Dendritic cell treated with granulocyte-macrophage colony-stimulating factor and Interleukin-4, amounts not matched to agents 40 ng/mL and 50 ng/mL, for 4 days (primary cell): ENCODE measurements at regions not wholly inside any gene's neighbourhood (a gene's known extent, or its start where the extent isn't known, plus 50 kb on each side); places are given as distances from the start of the nearest gene placed in this dataset.
A peak's percentile ranks its signal among the peaks of the same experiment; 100 is the strongest.
"Not testable (repeated sequence)": the region's sequence is repeated elsewhere in the genome, so short reads cannot be mapped to it uniquely, and the experiment has no call there.

Source experiments
- H3K27ac Mint-ChIP-seq: one replicate; pipeline ENCODE4 v1.8.0; 2022; ENCODE audit warnings: mild to moderate bottlenecking, mixed read lengths
- H3K27me3 Mint-ChIP-seq: one replicate; pipeline ENCODE4 v1.8.0; 2022; ENCODE audit warnings: mild to moderate bottlenecking, mixed read lengths
- H3K36me3 Mint-ChIP-seq: one replicate; pipeline ENCODE4 v1.8.0; 2022; ENCODE audit warnings: low read depth, mixed read lengths
- H3K4me1 Mint-ChIP-seq: one replicate; pipeline ENCODE4 v1.8.0; 2022; ENCODE audit warnings: low read depth, mixed read lengths
- H3K4me3 Mint-ChIP-seq: one replicate; pipeline ENCODE4 v1.8.0; 2022; ENCODE audit warnings: mild to moderate bottlenecking, moderate library complexity, mixed read lengths
- H3K9me3 Mint-ChIP-seq: one replicate; pipeline ENCODE4 v1.8.0; 2022; ENCODE audit warnings: mixed read lengths
- intact Hi-C: fragments of 100-400 bp; cut with micrococcal nuclease; formaldehyde crosslinking; loops from one replicate; pipeline ENCODE4 v1.15.0; 2022

DNA sequence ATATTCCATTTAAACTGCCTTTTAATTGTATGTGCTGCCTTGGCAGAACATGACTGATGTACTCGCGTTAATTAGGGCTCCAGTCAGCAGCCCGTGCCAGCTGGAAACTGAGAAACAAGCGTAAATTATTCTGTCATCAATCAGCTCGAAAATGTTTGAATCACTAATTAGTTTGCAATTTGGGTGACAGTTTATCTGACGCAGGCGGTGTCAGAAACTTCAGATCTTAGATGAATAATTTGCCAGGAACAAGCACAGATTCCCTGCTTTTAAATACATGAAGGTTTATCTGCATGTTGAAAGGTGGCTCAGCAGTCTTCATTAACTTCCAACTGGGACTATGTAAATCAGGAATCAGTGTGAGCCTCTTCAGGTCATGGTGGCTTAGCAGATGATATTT is 176.0 kb upstream of the TLE4 start:
- intact Hi-C loops = no loop called here
- no peaks in the 10 kb centered on the region for H3K4me1 Mint-ChIP-seq
- no peaks in the 10 kb centered on the region for H3K9me3 Mint-ChIP-seq
- no peak overlapping the region for H3K27ac Mint-ChIP-seq
- H3K36me3 Mint-ChIP-seq = no peaks in the 10 kb centered on the region
- H3K4me3 Mint-ChIP-seq = no peak overlapping the region
- no peaks in the 10 kb centered on the region for H3K27me3 Mint-ChIP-seq

DNA sequence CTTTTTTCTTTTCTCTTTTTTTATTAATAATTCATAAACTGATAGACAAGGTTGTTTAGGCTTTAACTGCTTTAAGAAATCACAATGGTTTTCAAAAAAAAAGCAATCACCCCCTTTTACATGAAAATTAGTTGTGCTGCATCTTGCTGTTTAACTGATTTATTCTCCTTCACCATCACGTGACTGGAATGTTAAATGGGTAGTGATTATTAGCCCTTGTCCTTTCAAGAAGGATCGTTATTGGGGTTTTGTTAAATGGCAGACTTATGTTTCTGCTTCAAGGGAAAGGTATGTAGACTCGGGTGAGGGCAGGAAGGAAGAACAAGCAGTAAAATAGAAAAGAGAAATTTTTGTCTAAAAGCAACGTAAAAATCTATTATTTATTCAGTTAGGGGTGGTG is 175.6 kb upstream of the TLE4 start:
- no peak overlapping the region for H3K27ac Mint-ChIP-seq
- no peaks in the 10 kb centered on the region for H3K4me1 Mint-ChIP-seq
- H3K4me3 Mint-ChIP-seq = no peak overlapping the region
- H3K9me3 Mint-ChIP-seq = no peaks in the 10 kb centered on the region
- intact Hi-C loops = no loop called here
- no peaks in the 10 kb centered on the region for H3K36me3 Mint-ChIP-seq
- no peaks in the 10 kb centered on the region for H3K27me3 Mint-ChIP-seq

DNA sequence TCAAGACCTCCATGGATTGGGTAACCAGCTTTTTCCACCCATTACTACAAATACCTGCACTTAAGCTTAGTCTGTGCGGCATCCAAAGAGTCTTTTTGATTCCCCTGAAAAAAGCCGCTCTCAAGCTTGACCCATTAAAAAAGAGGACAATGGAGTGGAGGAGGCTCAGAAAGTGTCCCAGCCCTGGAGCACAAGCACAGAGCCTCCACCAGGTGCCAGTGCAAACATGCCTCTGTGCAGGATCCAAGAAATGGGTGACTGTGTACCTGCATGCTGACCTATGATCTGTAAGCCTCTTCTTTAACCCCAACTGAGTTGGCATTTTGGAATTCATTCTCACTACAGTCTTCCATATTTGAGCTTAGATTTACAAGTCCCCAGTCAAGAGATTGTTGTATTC is 168.3 kb upstream of the TLE4 start:
- H3K36me3 Mint-ChIP-seq = no peaks in the 10 kb centered on the region
- H3K9me3 Mint-ChIP-seq = no peaks in the 10 kb centered on the region
- H3K27me3 Mint-ChIP-seq = no peaks in the 10 kb centered on the region
- H3K27ac Mint-ChIP-seq = no peak overlapping the region
- H3K4me3 Mint-ChIP-seq = no peak overlapping the region
- no peaks in the 10 kb centered on the region for H3K4me1 Mint-ChIP-seq
- intact Hi-C loops = no loop called here

DNA sequence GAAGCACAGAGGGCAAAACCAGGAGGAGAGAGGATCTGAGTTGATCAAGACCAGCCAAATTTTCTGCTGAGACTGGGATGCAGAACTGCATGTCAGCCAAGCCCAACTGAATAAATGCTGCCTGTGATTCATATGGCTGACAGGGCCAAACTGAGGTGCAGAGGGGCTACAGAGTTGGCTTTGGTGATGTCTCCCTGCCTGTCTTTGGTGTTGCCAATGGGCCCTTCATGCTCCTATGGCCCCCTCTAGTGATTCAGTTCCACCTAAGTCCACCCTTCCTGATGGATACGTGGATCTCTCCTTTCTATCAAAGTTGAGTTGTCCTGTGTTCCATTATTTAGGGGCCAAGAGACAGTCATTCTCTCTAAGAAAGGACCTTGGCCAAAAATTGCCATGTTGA is 163.6 kb upstream of the TLE4 start:
- Mint-ChIP-seq H3K27ac (no peak overlapping the region), H3K9me3 (no peaks in the 10 kb centered on the region), H3K36me3 (no peaks in the 10 kb centered on the region), H3K27me3 (no peaks in the 10 kb centered on the region), H3K4me3 (no peak overlapping the region), H3K4me1 (no peaks in the 10 kb centered on the region)
- intact Hi-C loops = no loop called here

DNA sequence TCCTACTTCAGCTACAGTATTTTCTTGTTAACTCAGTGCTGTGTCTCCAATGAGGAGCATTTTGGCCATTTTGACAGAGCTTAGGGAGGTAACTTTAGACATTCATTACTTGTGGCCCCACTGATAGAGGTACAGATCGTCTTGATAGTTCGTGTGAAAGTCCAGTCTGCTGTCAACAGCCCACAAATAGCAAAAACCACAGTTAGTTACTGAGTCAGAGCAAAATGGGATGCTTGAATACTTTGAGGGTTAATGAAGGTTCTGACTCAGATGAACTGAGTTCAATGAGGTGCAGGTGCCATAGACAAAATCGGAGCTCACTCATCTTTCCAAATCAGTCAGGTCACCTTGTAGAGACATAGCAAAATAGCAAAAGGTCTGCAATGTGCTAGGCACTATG is 163.1 kb upstream of the TLE4 start:
- Mint-ChIP-seq H3K4me3 (no peak overlapping the region), H3K36me3 (no peaks in the 10 kb centered on the region), H3K9me3 (no peaks in the 10 kb centered on the region), H3K27ac (no peak overlapping the region), H3K27me3 (no peaks in the 10 kb centered on the region), H3K4me1 (no peaks in the 10 kb centered on the region)
- intact Hi-C loops = no loop called here

DNA sequence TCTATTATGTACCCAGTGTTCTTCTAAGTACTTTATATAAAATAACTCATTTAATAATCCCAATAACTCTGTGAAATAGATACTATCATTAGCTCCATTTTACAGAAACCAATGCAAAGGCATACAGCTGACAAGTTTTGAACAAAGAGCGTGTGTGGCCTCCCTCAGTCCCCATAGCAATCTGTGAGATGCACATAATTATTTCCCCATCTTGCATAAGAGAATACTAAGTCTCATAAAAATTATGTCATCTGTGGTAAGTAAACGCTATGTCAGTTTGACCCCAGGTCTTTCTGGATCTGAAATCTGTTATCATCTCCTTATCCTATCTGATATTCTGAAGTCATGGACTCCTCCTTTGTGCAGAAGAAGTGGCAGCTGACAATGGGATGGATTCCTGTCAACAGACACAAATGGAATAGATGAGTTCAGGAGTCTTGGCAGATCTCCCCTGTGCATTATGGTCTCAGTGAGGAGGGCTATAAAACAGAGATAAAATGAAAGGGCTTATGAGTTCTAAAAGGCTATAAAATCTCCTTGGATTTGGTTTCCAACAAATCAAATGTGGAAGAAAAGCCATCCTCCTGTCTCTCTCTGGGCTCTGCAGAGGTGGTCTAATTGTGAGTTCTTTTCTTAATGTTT is 162.5 kb upstream of the TLE4 start:
- no peaks in the 10 kb centered on the region for H3K4me1 Mint-ChIP-seq
- H3K27me3 Mint-ChIP-seq = no peaks in the 10 kb centered on the region
- no peak overlapping the region for H3K27ac Mint-ChIP-seq
- H3K36me3 Mint-ChIP-seq = no peaks in the 10 kb centered on the region
- intact Hi-C loops = no loop called here
- H3K9me3 Mint-ChIP-seq = no peaks in the 10 kb centered on the region
- H3K4me3 Mint-ChIP-seq = no peak overlapping the region

- no peaks in the 10 kb centered on the region for H3K4me1 Mint-ChIP-seq
- H3K4me3 Mint-ChIP-seq = no peak overlapping the region
- H3K9me3 Mint-ChIP-seq = peaks cover 35% of the 10 kb centered on the region
- no peaks in the 10 kb centered on the region for H3K36me3 Mint-ChIP-seq
- no peaks in the 10 kb centered on the region for H3K27me3 Mint-ChIP-seq
- intact Hi-C loops = no loop called here
- H3K27ac Mint-ChIP-seq = no peak overlapping the region
These were observed 145.9 kb upstream of the TLE4 start for GRCh38 chr9:79425840-79426239.

DNA sequence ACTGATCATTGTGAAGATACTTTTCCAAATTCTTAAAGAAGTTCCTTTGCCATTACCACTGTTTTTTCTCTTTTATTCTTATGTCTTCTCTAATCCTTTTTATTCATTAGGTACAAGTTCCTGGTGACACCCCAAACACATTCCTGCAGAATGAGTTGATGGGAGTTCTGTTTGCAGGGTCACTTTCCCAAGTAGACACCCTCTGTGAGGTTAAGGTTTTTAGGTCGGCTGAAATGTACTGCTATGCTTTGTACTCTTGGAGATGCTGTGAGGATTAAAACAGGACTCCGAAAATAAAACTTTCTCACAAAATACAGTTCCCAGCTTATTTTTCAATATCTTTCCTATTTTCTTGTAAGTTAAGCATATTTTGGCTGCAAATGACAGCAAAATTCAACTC is 143.3 kb upstream of the TLE4 start:
- intact Hi-C loops = no loop called here
- Mint-ChIP-seq H3K4me1 (no peaks in the 10 kb centered on the region), H3K36me3 (no peaks in the 10 kb centered on the region), H3K4me3 (no peak overlapping the region), H3K27me3 (no peaks in the 10 kb centered on the region), H3K27ac (no peak overlapping the region), H3K9me3 (peaks cover 33% of the 10 kb centered on the region)

- intact Hi-C loops = no loop called here
- Mint-ChIP-seq H3K27ac (no peak overlapping the region), H3K4me1 (no peaks in the 10 kb centered on the region), H3K9me3 (peaks cover 20% of the 10 kb centered on the region), H3K4me3 (no peak overlapping the region), H3K27me3 (no peaks in the 10 kb centered on the region), H3K36me3 (no peaks in the 10 kb centered on the region)
These were observed 141.1 kb upstream of the TLE4 start for GRCh38 chr9:79430619-79431018.

DNA sequence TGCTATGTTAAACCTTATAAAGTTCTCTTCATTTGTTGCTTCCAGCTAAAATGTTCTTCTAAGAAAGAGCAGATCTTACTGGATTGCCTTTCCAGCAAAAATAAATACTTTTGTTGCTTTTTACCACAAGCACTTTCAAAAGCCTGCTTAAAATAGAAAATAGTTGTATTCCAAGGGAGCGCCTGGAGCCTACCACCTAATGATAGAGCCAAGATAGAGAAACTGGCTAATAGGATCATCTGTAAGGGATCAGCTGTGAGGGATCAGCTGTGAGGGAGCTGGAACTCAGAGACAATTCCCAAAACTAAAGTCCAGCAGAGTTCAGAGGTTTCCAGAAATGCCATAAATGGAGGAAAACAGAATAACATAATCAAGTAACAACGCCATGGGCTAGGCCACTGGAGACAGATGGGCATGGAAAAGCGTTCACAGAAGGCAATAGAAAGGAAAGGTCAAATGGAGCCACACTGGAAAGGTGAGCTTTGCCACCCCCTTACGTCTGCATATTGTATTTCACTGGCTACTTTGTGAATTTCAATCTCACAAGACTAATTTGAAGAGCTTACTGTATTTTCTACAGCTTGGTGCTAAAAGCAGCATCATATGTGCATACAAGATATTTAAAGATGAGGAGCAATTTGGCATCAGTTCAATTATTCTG is 140.6 kb upstream of the TLE4 start:
- H3K4me1 Mint-ChIP-seq = no peaks in the 10 kb centered on the region
- no peak overlapping the region for H3K27ac Mint-ChIP-seq
- no peaks in the 10 kb centered on the region for H3K27me3 Mint-ChIP-seq
- intact Hi-C loops = no loop called here
- H3K9me3 Mint-ChIP-seq = peaks cover 15% of the 10 kb centered on the region
- H3K36me3 Mint-ChIP-seq = no peaks in the 10 kb centered on the region
- H3K4me3 Mint-ChIP-seq = no peak overlapping the region

- Mint-ChIP-seq H3K36me3 (no peaks in the 10 kb centered on the region), H3K9me3 (peaks cover 2% of the 10 kb centered on the region), H3K27ac (no peak overlapping the region), H3K4me3 (no peak overlapping the region), H3K4me1 (no peaks in the 10 kb centered on the region), H3K27me3 (no peaks in the 10 kb centered on the region)
- intact Hi-C loops = no loop called here
These were observed 139.3 kb upstream of the TLE4 start for GRCh38 chr9:79432485-79432884.

DNA sequence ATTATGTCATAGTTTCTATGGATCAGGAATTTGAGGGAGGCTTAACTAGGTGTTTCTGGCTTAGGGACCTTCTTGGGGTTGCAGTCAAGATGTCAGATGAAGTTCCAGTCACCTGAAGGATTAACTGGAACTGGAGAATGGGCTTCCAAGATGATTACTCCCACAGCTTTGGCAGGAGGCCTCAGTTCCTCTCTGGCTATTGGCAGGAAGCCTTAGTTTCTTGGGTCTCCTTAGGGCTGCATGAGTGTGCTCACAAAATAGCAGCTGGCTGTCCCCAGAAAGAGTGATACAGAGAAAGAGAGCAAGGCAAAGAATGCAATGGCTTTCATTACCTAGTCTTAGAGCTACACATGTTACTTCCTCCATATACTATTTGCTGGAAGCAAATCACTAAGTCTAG is 138.1 kb upstream of the TLE4 start:
- H3K4me1 Mint-ChIP-seq = no peaks in the 10 kb centered on the region
- no peak overlapping the region for H3K4me3 Mint-ChIP-seq
- H3K9me3 Mint-ChIP-seq = no peaks in the 10 kb centered on the region
- no peaks in the 10 kb centered on the region for H3K36me3 Mint-ChIP-seq
- peaks cover 2% of the 10 kb centered on the region for H3K27me3 Mint-ChIP-seq
- no peak overlapping the region for H3K27ac Mint-ChIP-seq
- intact Hi-C loops = no loop called here

GRCh38 chr9:79439221-79439620 is 132.5 kb upstream of the TLE4 start:
- H3K36me3 Mint-ChIP-seq, H3K9me3 Mint-ChIP-seq, H3K4me1 Mint-ChIP-seq, H3K27me3 Mint-ChIP-seq, intact Hi-C loops, H3K27ac Mint-ChIP-seq: not testable (repeated sequence)
- peak overlapping the region; percentile 20 for H3K4me3 Mint-ChIP-seq

- Mint-ChIP-seq H3K27me3 (no peaks in the 10 kb centered on the region), H3K36me3 (no peaks in the 10 kb centered on the region), H3K9me3 (peaks cover 8% of the 10 kb centered on the region), H3K27ac (no peak overlapping the region), H3K4me1 (no peaks in the 10 kb centered on the region), H3K4me3 (no peak overlapping the region)
- intact Hi-C loops = no loop called here
These were observed 125.0 kb upstream of the TLE4 start for GRCh38 chr9:79446523-79447307.

DNA sequence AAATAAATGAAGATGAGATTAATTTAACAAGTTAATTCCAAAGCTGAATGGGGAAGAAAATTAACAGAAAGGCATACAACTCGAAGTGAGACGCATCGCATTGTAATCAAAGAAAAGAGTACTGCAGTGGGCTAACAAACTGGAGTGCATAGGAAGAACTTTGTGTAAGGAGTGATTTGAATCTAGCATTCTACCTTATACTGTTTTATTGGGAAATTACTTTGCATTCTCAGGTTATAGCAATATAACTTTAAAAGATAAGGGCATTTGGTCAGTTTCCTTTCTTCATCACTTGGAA is 124.5 kb upstream of the TLE4 start:
- H3K27ac Mint-ChIP-seq = no peak overlapping the region
- H3K36me3 Mint-ChIP-seq = no peaks in the 10 kb centered on the region
- no peaks in the 10 kb centered on the region for H3K27me3 Mint-ChIP-seq
- H3K4me3 Mint-ChIP-seq = no peak overlapping the region
- H3K9me3 Mint-ChIP-seq = peaks cover 9% of the 10 kb centered on the region
- no peaks in the 10 kb centered on the region for H3K4me1 Mint-ChIP-seq
- intact Hi-C loops = no loop called here
